Lower leg skin (tissue), 4 donors: ENCODE measurements at regions not wholly inside any gene's neighbourhood (a gene's known extent, or its start where the extent isn't known, plus 50 kb on each side); places are given as distances from the start of the nearest gene placed in this dataset.
"Not testable (repeated sequence)": the region's sequence is repeated elsewhere in the genome, so short reads cannot be mapped to it uniquely, and the experiment has no call there.

Experiments
- DNase-seq, 2 donors: peaks; one replicate each; pipeline ENCODE4 v3.0.0-alpha.2; 2019; ENCODE audit warnings: low spot score in 2 of 2
- H3K4me3 ChIP-seq: fragments of 200-600 bp; sonication (generic); 2 replicates; pipeline ENCODE4 v1.5.1; 2017; ENCODE audit warnings: mild to moderate bottlenecking, low read depth; ENCODE audit not compliant: poor library complexity, severe bottlenecking
- CTCF ChIP-seq, 3 donors: fragments of 450-650 bp; IDR thresholded peaks; one replicate each; pipeline ENCODE4 v1.5.1; 2016; ENCODE audit warnings: antibody characterized with exemption in 3 of 3, mild to moderate bottlenecking in 3 of 3, moderate library complexity in 2 of 3
- POLR2A ChIP-seq, 2 donors: fragments of 450-650 bp; IDR thresholded peaks; one replicate each; pipeline ENCODE4 v1.6.1; 2016 to 2017; ENCODE audit warnings: antibody characterized with exemption in 2 of 2, mild to moderate bottlenecking in 1 of 2, moderate library complexity in 1 of 2
- WGBS, 2 donors: methylation state at CpG; one replicate each; pipeline ENCODE4 v1.1.5; 2018; 5-methylcytosine and 5-hydroxymethylcytosine counted together
- intact Hi-C: fragments of 100-400 bp; cut with DNase I; formaldehyde crosslinking; loops from one replicate; pipeline ENCODE4 v1.15.0; 2023; ENCODE audit warnings: low total_unique reads

GRCh38 chr4:11663114-11663513 lies 234.4 kb upstream of the HS3ST1 start:
- 88 to 91% methylated on average over 4 of the region's 4 CpGs for WGBS, 2 donors
- intact Hi-C loops, result no loop called here
- TF ChIP-seq CTCF (IDR thresholded peaks at IDR 0.05), result no peak
- no peak for TF ChIP-seq POLR2A (IDR thresholded peaks at IDR 0.05)
- H3K4me3 ChIP-seq, result no peak overlapping the region
- no peak for DNase-seq

- intact Hi-C loops, result no loop called here
- TF ChIP-seq POLR2A (IDR thresholded peaks at IDR 0.05), result no peak
- TF ChIP-seq CTCF (IDR thresholded peaks at IDR 0.05), result no peak
- WGBS, 2 donors, result 73 to 76% methylated on average over 19 of the region's 19 CpGs
- DNase-seq, result no peak
- H3K4me3 ChIP-seq, result no peak overlapping the region
Observed at GRCh38 chr4:11650801-11651596, 222.3 kb upstream of the HS3ST1 start.

- TF ChIP-seq CTCF (IDR thresholded peaks at IDR 0.05), result no peak
- TF ChIP-seq POLR2A (IDR thresholded peaks at IDR 0.05), result no peak
- intact Hi-C loops, result no loop called here
- no peak overlapping the region for H3K4me3 ChIP-seq
- DNase-seq, result no peak
Observed at GRCh38 chr4:11647433-11647832, 218.7 kb upstream of the HS3ST1 start.

GRCh38 chr4:11643081-11643480 lies 214.4 kb upstream of the HS3ST1 start:
- intact Hi-C loops, H3K4me3 ChIP-seq, DNase-seq: not testable (repeated sequence)
- WGBS, 2 donors, result 30 to 40% methylated on average over 2 of the region's 2 CpGs

GRCh38 chr4:11640584-11640983 lies 211.9 kb upstream of the HS3ST1 start:
- intact Hi-C loops, result no loop called here
- 79 to 85% methylated on average over 2 of the region's 2 CpGs for WGBS, 2 donors
- no peak overlapping the region for H3K4me3 ChIP-seq

GRCh38 chr4:11636551-11636950 lies 207.9 kb upstream of the HS3ST1 start:
- intact Hi-C loops, result no loop called here
- DNase-seq, result no peak
- TF ChIP-seq CTCF (IDR thresholded peaks at IDR 0.05), result no peak
- TF ChIP-seq POLR2A (IDR thresholded peaks at IDR 0.05), result no peak
- no peak overlapping the region for H3K4me3 ChIP-seq
- WGBS, 2 donors, result 71 to 96% methylated on average over 4 of the region's 4 CpGs

More at GRCh38 chr4:11640584-11640983, 211.9 kb upstream of the HS3ST1 start:
- DNase-seq, result no peak
- TF ChIP-seq POLR2A (IDR thresholded peaks at IDR 0.05) (no peak), CTCF (IDR thresholded peaks at IDR 0.05) (no peak)
